Progenitor cell of endocrine pancreas (in vitro differentiated cells): ENCODE measurements at regions not wholly inside any gene's neighbourhood (a gene's known extent, or its start where the extent isn't known, plus 50 kb on each side); places are given as distances from the start of the nearest gene placed in this dataset.

Experiments used
- DNase-seq: peaks from one replicate; pipeline ENCODE4 v3.0.0; 2021; ENCODE audit warnings: low spot score; ENCODE audit not compliant: unreplicated experiment
- H3K27ac Mint-ChIP-seq: 2 replicates; pipeline ENCODE4 v1.8.0; 2021; ENCODE audit warnings: mild to moderate bottlenecking, moderate library complexity, mixed read lengths
- H3K27me3 Mint-ChIP-seq: 2 replicates; pipeline ENCODE4 v1.8.0; 2021; ENCODE audit warnings: mixed read lengths
- H3K36me3 Mint-ChIP-seq: 2 replicates; pipeline ENCODE4 v1.8.0; 2022; ENCODE audit warnings: mixed read lengths; ENCODE audit not compliant: insufficient read depth
- H3K4me1 Mint-ChIP-seq: 2 replicates; pipeline ENCODE4 v1.8.0; 2021; ENCODE audit warnings: low read depth, mixed read lengths
- H3K4me3 Mint-ChIP-seq: 2 replicates; pipeline ENCODE4 v1.8.0; 2021; ENCODE audit warnings: low read depth, mild to moderate bottlenecking, moderate library complexity, mixed read lengths
- H3K9me3 Mint-ChIP-seq: 2 replicates; pipeline ENCODE4 v1.8.0; 2021; ENCODE audit warnings: low read depth, mixed read lengths
- TF ChIP-seq, protein P1 (sequence below): fragments of 200-600 bp; sonication (generic); IDR thresholded peaks from one replicate; pipeline ENCODE4 v1.5.0; 2021; ENCODE audit warnings: antibody characterized with exemption, mild to moderate bottlenecking; ENCODE audit not compliant: unreplicated experiment

DNA sequence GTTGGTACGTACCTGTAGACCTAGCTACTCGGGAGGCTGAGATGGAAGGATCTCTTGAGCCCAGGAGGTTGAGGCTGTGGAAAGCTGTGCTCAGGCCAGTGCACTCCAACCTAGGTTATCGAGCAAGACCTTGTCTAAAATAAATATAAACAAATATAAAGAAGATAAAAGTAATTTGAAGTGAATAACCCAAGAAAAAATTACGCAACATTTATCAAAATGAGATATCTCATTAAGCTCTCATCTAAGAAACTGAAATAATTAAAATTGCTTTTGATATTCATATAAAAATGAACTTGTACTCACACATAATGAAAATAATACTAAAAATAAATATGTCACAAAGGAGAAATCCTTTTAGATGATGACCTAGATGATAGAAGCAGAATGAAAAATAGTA, 647.1 kb upstream of the NCAM2 start:
- Mint-ChIP-seq H3K4me1 (no peaks in the 10 kb centered on the region), H3K27ac (no peak overlapping the region), H3K36me3 (no peaks in the 10 kb centered on the region), H3K4me3 (no peak overlapping the region), H3K9me3 (no peaks in the 10 kb centered on the region), H3K27me3 (no peaks in the 10 kb centered on the region)
- no peak for DNase-seq
- TF ChIP-seq, protein P1, sequence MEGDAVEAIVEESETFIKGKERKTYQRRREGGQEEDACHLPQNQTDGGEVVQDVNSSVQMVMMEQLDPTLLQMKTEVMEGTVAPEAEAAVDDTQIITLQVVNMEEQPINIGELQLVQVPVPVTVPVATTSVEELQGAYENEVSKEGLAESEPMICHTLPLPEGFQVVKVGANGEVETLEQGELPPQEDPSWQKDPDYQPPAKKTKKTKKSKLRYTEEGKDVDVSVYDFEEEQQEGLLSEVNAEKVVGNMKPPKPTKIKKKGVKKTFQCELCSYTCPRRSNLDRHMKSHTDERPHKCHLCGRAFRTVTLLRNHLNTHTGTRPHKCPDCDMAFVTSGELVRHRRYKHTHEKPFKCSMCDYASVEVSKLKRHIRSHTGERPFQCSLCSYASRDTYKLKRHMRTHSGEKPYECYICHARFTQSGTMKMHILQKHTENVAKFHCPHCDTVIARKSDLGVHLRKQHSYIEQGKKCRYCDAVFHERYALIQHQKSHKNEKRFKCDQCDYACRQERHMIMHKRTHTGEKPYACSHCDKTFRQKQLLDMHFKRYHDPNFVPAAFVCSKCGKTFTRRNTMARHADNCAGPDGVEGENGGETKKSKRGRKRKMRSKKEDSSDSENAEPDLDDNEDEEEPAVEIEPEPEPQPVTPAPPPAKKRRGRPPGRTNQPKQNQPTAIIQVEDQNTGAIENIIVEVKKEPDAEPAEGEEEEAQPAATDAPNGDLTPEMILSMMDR = no peak

DNA sequence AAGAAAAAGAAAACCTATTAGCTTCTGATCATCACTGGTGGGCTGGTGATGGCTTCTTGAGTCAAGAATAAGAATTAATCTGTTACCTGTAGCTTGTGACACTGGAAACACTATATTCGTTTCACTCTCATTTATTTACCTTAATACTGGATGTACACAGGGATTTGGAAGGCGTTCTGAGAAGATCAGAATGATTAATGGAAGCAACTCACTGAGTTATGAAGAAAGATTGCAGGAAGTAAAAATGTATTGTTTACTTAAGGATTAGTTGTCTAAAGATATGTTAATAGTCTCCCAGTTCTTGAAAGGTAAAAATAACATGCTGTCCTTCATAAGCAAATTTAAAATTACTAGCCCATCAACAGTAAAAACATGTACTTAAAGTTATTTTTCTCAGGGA, 644.9 kb upstream of the NCAM2 start:
- no peaks in the 10 kb centered on the region for H3K27me3 Mint-ChIP-seq
- H3K36me3 Mint-ChIP-seq = no peaks in the 10 kb centered on the region
- TF ChIP-seq, protein P1 = no peak
- H3K4me1 Mint-ChIP-seq = no peaks in the 10 kb centered on the region
- no peaks in the 10 kb centered on the region for H3K9me3 Mint-ChIP-seq
- no peak for DNase-seq
- no peak overlapping the region for H3K4me3 Mint-ChIP-seq
- H3K27ac Mint-ChIP-seq = no peak overlapping the region

DNA sequence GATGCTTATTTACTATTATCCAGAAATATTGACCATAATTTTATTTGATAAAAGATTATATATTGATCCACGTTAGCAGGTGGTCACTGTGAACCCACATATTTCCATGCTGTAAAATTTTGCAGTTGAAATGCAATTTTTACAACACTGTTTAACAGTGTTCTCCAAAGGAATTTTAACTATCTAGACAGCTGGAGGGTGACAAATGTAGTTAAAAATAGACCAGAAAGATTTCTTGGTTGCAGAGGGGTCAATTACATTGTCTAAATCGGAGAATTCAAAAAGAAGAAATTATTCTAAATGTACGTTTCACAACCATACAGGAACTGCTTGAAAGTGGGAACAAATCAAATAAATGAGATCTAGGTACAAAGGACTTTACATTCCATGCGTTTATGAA, 625.2 kb upstream of the NCAM2 start:
- Mint-ChIP-seq H3K27ac (no peak overlapping the region), H3K4me1 (peaks cover 8% of the 10 kb centered on the region), H3K27me3 (no peaks in the 10 kb centered on the region), H3K4me3 (no peak overlapping the region), H3K9me3 (no peaks in the 10 kb centered on the region), H3K36me3 (no peaks in the 10 kb centered on the region)
- DNase-seq = no peak
- TF ChIP-seq, protein P1 = no peak

DNA sequence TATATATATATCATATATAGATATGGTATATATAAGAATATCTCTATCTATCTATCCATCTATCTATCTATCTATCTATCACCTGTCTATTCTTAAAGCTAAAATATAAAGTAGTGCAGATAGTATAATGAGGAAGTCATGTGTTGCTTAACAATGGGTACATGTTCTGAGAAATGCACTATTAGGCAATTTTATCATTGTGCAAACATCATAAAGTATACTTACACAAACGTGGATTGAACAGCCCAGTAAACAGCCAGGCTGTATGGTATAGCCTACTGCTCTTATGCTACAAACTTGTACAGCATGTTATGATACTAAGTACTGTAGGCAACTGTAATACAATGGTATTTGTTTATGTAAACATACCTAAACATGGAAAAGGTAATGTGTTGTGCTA, 621.0 kb upstream of the NCAM2 start:
- no peaks in the 10 kb centered on the region for H3K27me3 Mint-ChIP-seq
- H3K27ac Mint-ChIP-seq = no peak overlapping the region
- TF ChIP-seq, protein P1 = no peak
- DNase-seq = no peak
- no peak overlapping the region for H3K4me3 Mint-ChIP-seq
- H3K36me3 Mint-ChIP-seq = no peaks in the 10 kb centered on the region
- H3K9me3 Mint-ChIP-seq = no peaks in the 10 kb centered on the region
- H3K4me1 Mint-ChIP-seq = peaks cover 8% of the 10 kb centered on the region

DNA sequence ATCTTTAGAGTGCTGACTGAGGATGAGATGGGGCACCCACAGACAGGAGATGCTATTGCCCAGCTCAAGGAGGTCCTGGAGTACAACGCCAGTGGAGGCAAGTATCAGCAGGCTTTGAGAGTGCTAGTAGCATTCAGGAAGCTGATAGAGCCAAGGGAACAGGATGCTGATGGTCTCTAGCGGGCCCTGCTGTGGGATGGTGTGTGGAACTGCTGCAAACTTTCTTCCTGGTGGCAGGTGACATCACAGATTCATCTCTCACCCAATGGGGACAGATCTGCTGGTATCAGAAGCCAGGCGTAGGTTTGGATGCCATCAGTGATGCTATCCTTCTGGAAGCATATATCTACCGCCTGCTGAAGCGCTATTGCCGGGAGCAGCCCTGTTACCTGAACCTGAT, 609.8 kb upstream of the NCAM2 start:
- Mint-ChIP-seq H3K27ac (no peak overlapping the region), H3K4me3 (no peak overlapping the region), H3K4me1 (no peaks in the 10 kb centered on the region), H3K27me3 (no peaks in the 10 kb centered on the region), H3K36me3 (no peaks in the 10 kb centered on the region), H3K9me3 (peaks cover 11% of the 10 kb centered on the region)
- DNase-seq = no peak
- TF ChIP-seq, protein P1 = no peak
